ENCODE measurements at regions not wholly inside any gene's neighbourhood (a gene's known extent, or its start where the extent isn't known, plus 50 kb on each side); places are given as distances from the start of the nearest gene placed in this dataset.
"Not testable (repeated sequence)": the region's sequence is repeated elsewhere in the genome, so short reads cannot be mapped to it uniquely, and the experiment has no call there.

GRCh38 chr15:44853304-44853950 is 103.1 kb upstream of the TERB2 start:
- not testable (repeated sequence) for H3K27ac ChIP-seq (ENCODE audit: insufficient read length, low read depth, low read length); H3K27ac Mint-ChIP-seq; H3K4me1 ChIP-seq (ENCODE audit: insufficient read depth, low read length)

GRCh38 chr15:44854696-44855095 is 101.8 kb upstream of the TERB2 start:
- H3K14ac ChIP-seq (ENCODE audit: insufficient read depth, low read length); H3K4me3 Mint-ChIP-seq; H3K4me1 ChIP-seq (ENCODE audit: insufficient read depth, low read length); H4K20me1 ChIP-seq (ENCODE audit: control insufficient read depth, insufficient read depth, insufficient read length); H4K91ac ChIP-seq (ENCODE audit: insufficient read length, low read depth, low read length); H3K79me2 ChIP-seq (ENCODE audit: insufficient read depth, low read length); H3K9me3 ChIP-seq (ENCODE audit: control insufficient read depth, low read depth, low read length); H2BK5ac ChIP-seq (ENCODE audit: insufficient read length, low read length); H3K56ac ChIP-seq (ENCODE audit: insufficient read length, low read depth, low read length); H3K9ac ChIP-seq (ENCODE audit: extremely low read depth, insufficient read length, low read length); H3K23ac ChIP-seq (ENCODE audit: insufficient read length, low read depth, low read length); H2BK12ac ChIP-seq (ENCODE audit: insufficient read length, low read depth, low read length); H3T11ph ChIP-seq (ENCODE audit: low read length); H3K4me2 ChIP-seq (ENCODE audit: insufficient read depth, insufficient read length, low read length); H3K4me1 Mint-ChIP-seq; DNase-seq; H4K5ac ChIP-seq (ENCODE audit: insufficient read length, low read depth, low read length); H3K27ac ChIP-seq (ENCODE audit: insufficient read length, low read depth, low read length); H2AFZ ChIP-seq (ENCODE audit: low read length); H2BK120ac ChIP-seq (ENCODE audit: low read depth, low read length, poor library complexity, severe bottlenecking); H2AK5ac ChIP-seq (ENCODE audit: insufficient read length, low read length); H3K18ac ChIP-seq (ENCODE audit: insufficient read length, low read depth, low read length); H2BK20ac ChIP-seq (ENCODE audit: low read depth, low read length, poor library complexity, severe bottlenecking); H2BK15ac ChIP-seq (ENCODE audit: low read depth, low read length); H3K4ac ChIP-seq (ENCODE audit: low read depth, low read length); H3K79me1 ChIP-seq (ENCODE audit: insufficient read depth, low read depth, low read length, poor library complexity, severe bottlenecking); H4K8ac ChIP-seq (replicated peaks; ENCODE audit: insufficient read length, low read depth, low read length); H3K23me2 ChIP-seq (ENCODE audit: insufficient read length, low read depth, low read length, poor library complexity, severe bottlenecking); H3K27ac Mint-ChIP-seq; H3K27me3 Mint-ChIP-seq (ENCODE audit: low read depth); H3K9me3 Mint-ChIP-seq; H3K36me3 Mint-ChIP-seq (ENCODE audit: insufficient read depth in 1 of 3, low read depth in 3 of 3); H3K27me3 ChIP-seq (ENCODE audit: insufficient read depth, low read length): not testable (repeated sequence)
- whole genome bisulfite sequencing (ENCODE audit: extremely low coverage, insufficient read length, low lambda C conversion rate), result no CpG with 5 or more reads among the region's 4 CpGs

More at GRCh38 chr15:44853304-44853950, 103.1 kb upstream of the TERB2 start:
- not testable (repeated sequence) for H4K8ac ChIP-seq (replicated peaks; ENCODE audit: insufficient read length, low read depth, low read length); H3K9me3 Mint-ChIP-seq; H2BK120ac ChIP-seq (ENCODE audit: low read depth, low read length, poor library complexity, severe bottlenecking); H3K4me3 Mint-ChIP-seq; H3K9me3 ChIP-seq (ENCODE audit: control insufficient read depth, low read depth, low read length); H2BK15ac ChIP-seq (ENCODE audit: low read depth, low read length); H3K56ac ChIP-seq (ENCODE audit: insufficient read length, low read depth, low read length); H4K5ac ChIP-seq (ENCODE audit: insufficient read length, low read depth, low read length); H3T11ph ChIP-seq (ENCODE audit: low read length); H3K4ac ChIP-seq (ENCODE audit: low read depth, low read length); H2BK12ac ChIP-seq (ENCODE audit: insufficient read length, low read depth, low read length); H3K23me2 ChIP-seq (ENCODE audit: insufficient read length, low read depth, low read length, poor library complexity, severe bottlenecking); H3K36me3 Mint-ChIP-seq (ENCODE audit: insufficient read depth in 1 of 3, low read depth in 3 of 3); H3K4me2 ChIP-seq (ENCODE audit: insufficient read depth, insufficient read length, low read length); H3K79me2 ChIP-seq (ENCODE audit: insufficient read depth, low read length); H3K18ac ChIP-seq (ENCODE audit: insufficient read length, low read depth, low read length); H3K9ac ChIP-seq (ENCODE audit: extremely low read depth, insufficient read length, low read length); H3K4me1 Mint-ChIP-seq; H2AK5ac ChIP-seq (ENCODE audit: insufficient read length, low read length); H3K23ac ChIP-seq (ENCODE audit: insufficient read length, low read depth, low read length); H3K27me3 ChIP-seq (ENCODE audit: insufficient read depth, low read length); H3K79me1 ChIP-seq (ENCODE audit: insufficient read depth, low read depth, low read length, poor library complexity, severe bottlenecking); H3K14ac ChIP-seq (ENCODE audit: insufficient read depth, low read length); H4K20me1 ChIP-seq (ENCODE audit: control insufficient read depth, insufficient read depth, insufficient read length); H3K27me3 Mint-ChIP-seq (ENCODE audit: low read depth); H2BK5ac ChIP-seq (ENCODE audit: insufficient read length, low read length); H2AFZ ChIP-seq (ENCODE audit: low read length); H2BK20ac ChIP-seq (ENCODE audit: low read depth, low read length, poor library complexity, severe bottlenecking); H4K91ac ChIP-seq (ENCODE audit: insufficient read length, low read depth, low read length)
- peak; percentile 60 for DNase-seq
- no CpG with 5 or more reads among the region's 4 CpGs for WGBS (ENCODE audit: extremely low coverage, insufficient read length, low lambda C conversion rate)
- TF ChIP-seq CTCF (conservative IDR thresholded peaks at IDR 0.05), result peak; percentile 91
